Body of pancreas (tissue), 4 donors: ENCODE measurements at regions not wholly inside any gene's neighbourhood (a gene's known extent, or its start where the extent isn't known, plus 50 kb on each side); places are given as distances from the start of the nearest gene placed in this dataset.

Experiments
- ATAC-seq: fragments of 150-250 bp; one replicate; pipeline ENCODE4 v1.9.1; 2016
- DNase-seq, 4 donors: peaks; one replicate each; pipeline ENCODE4 v3.0.0-alpha.2; 2019
- H3K27ac ChIP-seq, 4 donors: fragments of 200-600 bp; sonication (generic); 1 replicate in 3 of 4; 2 replicates in 1 of 4; pipeline versions ENCODE4 v1.5.1 to v1.6.1; 2016 to 2019; ENCODE audit warnings: mild to moderate bottlenecking in 1 of 4, mixed read lengths in 1 of 4, moderate library complexity in 1 of 4
- H3K27me3 ChIP-seq, 2 donors: fragments of 200-600 bp; sonication (generic); one replicate each; pipeline ENCODE4 v1.6.0; 2016; ENCODE audit warnings: mild to moderate bottlenecking in 1 of 2
- H3K36me3 ChIP-seq, 2 donors: fragments of 200-600 bp; sonication (generic); replicated peaks in 1 of 2; 2 replicates each; pipeline ENCODE4 v1.5.1; 2016; ENCODE audit warnings: low read depth in 2 of 2; ENCODE audit not compliant: insufficient read depth in 1 of 2
- H3K4me1 ChIP-seq: fragments of 200-600 bp; sonication (generic); one replicate; pipeline ENCODE4 v1.6.0; 2016
- H3K4me3 ChIP-seq, 2 donors: fragments of 200-600 bp; sonication (generic); 1 replicate in 1 of 2; 2 replicates in 1 of 2; pipeline ENCODE4 v1.5.1; 2016 to 2019
- H3K9me3 ChIP-seq, 3 donors: fragments of 200-600 bp; sonication (generic); 1 replicate in 2 of 3; 2 replicates in 1 of 3; pipeline ENCODE4 v1.5.1; 2016
- POLR2A ChIP-seq, 3 donors: fragments of 450-650 bp; IDR thresholded peaks; one replicate each; pipeline ENCODE4 v1.6.1; 2016; ENCODE audit warnings: antibody characterized with exemption in 3 of 3, mild to moderate bottlenecking in 2 of 3
- WGBS, 2 donors: methylation state at CpG; one replicate each; pipeline ENCODE4 v1.1.5; 2017; 5-methylcytosine and 5-hydroxymethylcytosine counted together
- intact Hi-C: fragments of 100-400 bp; cut with DNase I; formaldehyde crosslinking; loops from one replicate; pipeline ENCODE4 v1.15.1; 2023
- TF ChIP-seq, protein P1 (sequence below), 7 experiments: fragments of 450-650 bp in 4 of 7; fragments of 200-600 bp in 3 of 7; sonication (generic) in 3 of 7; IDR thresholded peaks; one replicate each; pipeline ENCODE4 v1.5.1; 2016 to 2019; ENCODE audit warnings: antibody characterized with exemption in 7 of 7

DNA sequence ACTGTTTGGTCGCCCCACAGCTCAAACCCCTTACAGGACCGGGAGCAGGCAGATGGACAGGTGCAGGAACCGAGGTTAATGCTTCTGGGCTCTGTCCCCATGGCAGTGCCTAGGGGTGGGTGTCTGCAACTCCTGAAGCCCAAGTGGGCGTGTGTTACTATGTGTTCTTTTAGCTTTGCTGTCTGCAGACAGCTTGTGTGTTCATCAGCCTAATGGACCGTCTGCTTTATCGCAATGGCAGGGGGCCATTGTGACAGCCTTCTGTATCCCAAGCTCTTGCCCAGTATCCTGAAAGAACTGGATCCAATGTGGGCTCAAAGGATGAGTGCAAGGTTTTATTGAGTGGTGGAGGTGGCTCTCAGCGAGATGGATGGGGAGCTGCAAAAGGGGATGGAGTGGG is 266.7 kb downstream of the CSNK1G3 start:
- WGBS, 2 donors, result 94 to 98% methylated on average over 7 of the region's 7 CpGs
- Histone ChIP-seq H3K27me3 (no peaks in the 10 kb centered on the region), H3K36me3 (no peaks in the 10 kb centered on the region), H3K4me3 (no peak overlapping the region), H3K9me3 (no peaks in the 10 kb centered on the region), H3K4me1 (no peaks in the 10 kb centered on the region), H3K27ac (no peak overlapping the region)
- DNase-seq, result no peak
- TF ChIP-seq, protein P1, sequence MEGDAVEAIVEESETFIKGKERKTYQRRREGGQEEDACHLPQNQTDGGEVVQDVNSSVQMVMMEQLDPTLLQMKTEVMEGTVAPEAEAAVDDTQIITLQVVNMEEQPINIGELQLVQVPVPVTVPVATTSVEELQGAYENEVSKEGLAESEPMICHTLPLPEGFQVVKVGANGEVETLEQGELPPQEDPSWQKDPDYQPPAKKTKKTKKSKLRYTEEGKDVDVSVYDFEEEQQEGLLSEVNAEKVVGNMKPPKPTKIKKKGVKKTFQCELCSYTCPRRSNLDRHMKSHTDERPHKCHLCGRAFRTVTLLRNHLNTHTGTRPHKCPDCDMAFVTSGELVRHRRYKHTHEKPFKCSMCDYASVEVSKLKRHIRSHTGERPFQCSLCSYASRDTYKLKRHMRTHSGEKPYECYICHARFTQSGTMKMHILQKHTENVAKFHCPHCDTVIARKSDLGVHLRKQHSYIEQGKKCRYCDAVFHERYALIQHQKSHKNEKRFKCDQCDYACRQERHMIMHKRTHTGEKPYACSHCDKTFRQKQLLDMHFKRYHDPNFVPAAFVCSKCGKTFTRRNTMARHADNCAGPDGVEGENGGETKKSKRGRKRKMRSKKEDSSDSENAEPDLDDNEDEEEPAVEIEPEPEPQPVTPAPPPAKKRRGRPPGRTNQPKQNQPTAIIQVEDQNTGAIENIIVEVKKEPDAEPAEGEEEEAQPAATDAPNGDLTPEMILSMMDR (IDR thresholded peaks at IDR 0.05), result no peak
- no peak for ATAC-seq
- intact Hi-C loops, result no loop called here

GRCh38 chr5:123776761-123777160 is 264.8 kb downstream of the CSNK1G3 start:
- no peaks in the 10 kb centered on the region for H3K27me3 ChIP-seq
- H3K9me3 ChIP-seq, result peaks cover 0 to 6% (median 0%) of the 10 kb centered on the region in 3 donors
- no peaks in the 10 kb centered on the region for H3K4me1 ChIP-seq
- DNase-seq (no peak), ATAC-seq (no peak)
- TF ChIP-seq POLR2A (IDR thresholded peaks at IDR 0.05), result no peak
- TF ChIP-seq, protein P1 (IDR thresholded peaks at IDR 0.05), result no peak
- intact Hi-C loops, result no loop called here
- H3K4me3 ChIP-seq, result no peak overlapping the region
- H3K27ac ChIP-seq, result no peak overlapping the region
- H3K36me3 ChIP-seq, result no peaks in the 10 kb centered on the region

DNA sequence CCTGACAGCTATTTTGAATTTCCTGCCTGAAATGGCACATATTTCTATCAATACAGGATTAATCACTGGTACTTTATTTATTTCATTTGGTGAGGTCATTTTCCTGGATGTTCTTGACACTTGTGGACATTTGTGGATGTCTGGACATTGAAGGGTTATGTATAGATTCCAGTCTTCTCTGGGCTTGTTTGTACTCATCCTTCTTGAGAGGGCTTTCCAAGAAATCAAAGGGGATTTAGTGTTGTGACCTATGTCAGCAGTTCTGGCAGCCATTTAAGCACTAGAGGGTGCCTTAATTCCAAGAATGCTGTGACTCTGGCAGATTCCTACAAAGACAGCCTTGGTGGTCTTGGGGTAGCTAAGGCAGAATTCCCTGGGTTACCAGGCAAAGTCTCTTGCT is 259.7 kb downstream of the CSNK1G3 start:
- Histone ChIP-seq H3K27me3 (no peaks in the 10 kb centered on the region), H3K4me3 (no peak overlapping the region), H3K27ac (no peak overlapping the region), H3K36me3 (no peaks in the 10 kb centered on the region), H3K9me3 (peaks cover 0 to 8% (median 0%) of the 10 kb centered on the region in 3 donors), H3K4me1 (no peaks in the 10 kb centered on the region)
- TF ChIP-seq, protein P1 (IDR thresholded peaks at IDR 0.05), result no peak
- no peak for TF ChIP-seq POLR2A (IDR thresholded peaks at IDR 0.05)
- DNase-seq (no peak), ATAC-seq (no peak)
- intact Hi-C loops, result no loop called here

- WGBS, 2 donors, result 25 to 26% methylated on average over 2 of the region's 2 CpGs
- H3K27me3 ChIP-seq, result no peaks in the 10 kb centered on the region
- H3K4me1 ChIP-seq, result peaks cover 5% of the 10 kb centered on the region
- intact Hi-C loops, result no loop called here
- DNase-seq, result no peak
- TF ChIP-seq, protein P1 (IDR thresholded peaks at IDR 0.05), result no peak
- no peak for TF ChIP-seq POLR2A (IDR thresholded peaks at IDR 0.05)
- H3K4me3 ChIP-seq, result no peak overlapping the region
- no peak overlapping the region for H3K27ac ChIP-seq
- peak; percentile 38 for ATAC-seq
- no peaks in the 10 kb centered on the region for H3K36me3 ChIP-seq
- no peaks in the 10 kb centered on the region for H3K9me3 ChIP-seq
These were observed 251.2 kb downstream of the CSNK1G3 start for GRCh38 chr5:123763201-123763600.

DNA sequence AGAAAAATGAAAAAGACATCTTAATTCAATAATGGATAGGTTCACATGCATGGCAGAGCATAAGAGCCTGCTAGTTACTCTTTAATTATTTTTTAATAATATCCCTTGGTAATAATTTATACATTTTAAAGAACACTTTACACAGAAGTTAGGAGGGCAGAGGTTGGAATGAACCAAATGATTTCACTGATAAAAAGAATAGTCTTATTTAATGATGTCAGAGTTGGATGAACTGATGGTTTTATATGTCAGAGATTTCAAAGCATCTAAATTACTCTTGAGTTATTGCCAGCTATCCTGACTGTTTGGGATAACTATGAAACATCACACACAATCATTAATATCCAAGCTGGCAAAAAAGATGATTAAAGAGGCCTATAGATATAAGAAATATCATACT is 244.8 kb downstream of the CSNK1G3 start:
- peaks cover 21% of the 10 kb centered on the region for H3K4me1 ChIP-seq
- intact Hi-C loops, result no loop called here
- no peak for ATAC-seq
- no peak for TF ChIP-seq POLR2A (IDR thresholded peaks at IDR 0.05)
- TF ChIP-seq, protein P1 (IDR thresholded peaks at IDR 0.05), result no peak
- H3K27ac ChIP-seq, result no peak overlapping the region
- no peaks in the 10 kb centered on the region for H3K36me3 ChIP-seq
- H3K4me3 ChIP-seq, result no peak overlapping the region
- no peaks in the 10 kb centered on the region for H3K9me3 ChIP-seq
- H3K27me3 ChIP-seq, result no peaks in the 10 kb centered on the region
- DNase-seq, result no peak
